H1 (cell line): ENCODE measurements at regions not wholly inside any gene's neighbourhood (a gene's known extent, or its start where the extent isn't known, plus 50 kb on each side); places are given as distances from the start of the nearest gene placed in this dataset.

Experiments used
- CTCF ChIA-PET: fragments of 300-600 bp; sonication (Branson Sonifier 250); formaldehyde crosslinking; loops from one replicate; lab custom pipeline; 2021; ENCODE audit not compliant: partially characterized antibody; lab: Charles Lee
- POLR2A ChIA-PET: fragments of 300-600 bp; sonication (Branson Sonifier 250); formaldehyde crosslinking; loops from one replicate; lab custom pipeline; 2021; ENCODE audit warnings: inconsistent platforms; ENCODE audit not compliant: partially characterized antibody; lab: Charles Lee
- DNase-seq, 2 experiments: peaks; one replicate each; pipeline versions ENCODE4 v3.0.0 to v3.0.0-alpha.2; 2010 to 2022; ENCODE audit warnings: low spot score in 2 of 2, low read depth in 1 of 2, mixed read lengths in 1 of 2
- FAIRE-seq: peaks from 2 replicates; lab custom pipeline; 2011; peaks lifted over from hg19 to GRCh38; lab: Jason Lieb, UNC
- H2AFZ ChIP-seq: 2 replicates; pipeline ENCODE4 v1.8.1; 2012; ENCODE audit warnings: low read length, inconsistent platforms
- H2AK5ac ChIP-seq: 2 replicates; pipeline ENCODE4 v1.6.1; 2013; ENCODE audit warnings: low read depth, low read length
- H2BK120ac ChIP-seq: replicated peaks from 2 replicates; pipeline ENCODE3; 2013; ENCODE audit warnings: low read depth, low read length, inconsistent platforms
- H2BK12ac ChIP-seq: 2 replicates; pipeline ENCODE4 v1.6.1; 2013; ENCODE audit warnings: low read depth, low read length
- H2BK15ac ChIP-seq: 2 replicates; pipeline ENCODE4 v1.6.1; 2013; ENCODE audit warnings: low read length
- H2BK20ac ChIP-seq: 2 replicates; pipeline ENCODE4 v1.6.1; 2013; ENCODE audit warnings: low read length
- H2BK5ac ChIP-seq: 2 replicates; pipeline ENCODE4 v1.6.1; 2013; ENCODE audit warnings: low read depth, low read length
- H3K14ac ChIP-seq: 2 replicates; pipeline ENCODE4 v1.6.1; 2013; ENCODE audit warnings: inconsistent platforms; ENCODE audit not compliant: insufficient read length
- H3K18ac ChIP-seq: 2 replicates; pipeline ENCODE4 v1.6.1; 2013; ENCODE audit warnings: low read length; ENCODE audit errors: extremely low read depth
- H3K23ac ChIP-seq: 2 replicates; pipeline ENCODE4 v1.6.1; 2013; ENCODE audit warnings: inconsistent platforms; ENCODE audit not compliant: insufficient read length
- H3K23me2 ChIP-seq: 2 replicates; pipeline ENCODE4 v1.6.1; 2013; ENCODE audit warnings: low read depth, low read length
- H3K27ac ChIP-seq: 2 replicates; pipeline ENCODE4 v1.6.1; 2011; ENCODE audit warnings: low read depth, low read length, inconsistent platforms
- H3K27me3 ChIP-seq, 4 experiments: replicated peaks in 1 of 4; 1 replicate in 1 of 4; 2 replicates in 3 of 4; pipeline versions ENCODE4 v1.6.1 to v1.8.1; 2011 to 2013; ENCODE audit warnings: low read length in 3 of 4, mild to moderate bottlenecking in 3 of 4, inconsistent platforms in 2 of 4, mixed read lengths in 2 of 4, moderate library complexity in 1 of 4; ENCODE audit not compliant: control insufficient read depth in 3 of 4, insufficient read depth in 3 of 4; ENCODE audit errors: extremely low read depth in 1 of 4
- H3K36me3 ChIP-seq, 4 experiments: 2 replicates each; pipeline versions ENCODE4 v1.6.1 to v1.8.1; 2011 to 2013; ENCODE audit warnings: mild to moderate bottlenecking in 4 of 4, low read length in 3 of 4, moderate library complexity in 2 of 4, control low read depth in 1 of 4, inconsistent platforms in 1 of 4; ENCODE audit not compliant: insufficient read depth in 4 of 4, control insufficient read depth in 2 of 4
- H3K4ac ChIP-seq: replicated peaks from 2 replicates; pipeline ENCODE3; 2013; ENCODE audit warnings: low read length, low read depth, mixed read lengths, inconsistent platforms; ENCODE audit not compliant: insufficient read length
- H3K4me1 ChIP-seq, 4 experiments: replicated peaks in 1 of 4; 1 replicate in 1 of 4; 2 replicates in 3 of 4; pipeline versions ENCODE4 v1.6.1 to v1.8.1; 2011 to 2013; ENCODE audit warnings: low read length in 3 of 4, inconsistent platforms in 2 of 4, mixed read lengths in 1 of 4; ENCODE audit not compliant: insufficient read depth in 4 of 4, control insufficient read depth in 3 of 4
- H3K4me2 ChIP-seq, 2 experiments: 2 replicates each; pipeline versions ENCODE4 v1.6.1 to v1.8.1; 2011 to 2013; ENCODE audit warnings: low read depth in 2 of 2, low read length in 2 of 2, control low read depth in 1 of 2, inconsistent platforms in 1 of 2, mild to moderate bottlenecking in 1 of 2; ENCODE audit not compliant: insufficient read depth in 1 of 2
- H3K4me3 ChIP-seq, 4 experiments: fragments of 200-600, 300-600 bp in 1 of 4; sonication (generic), shearing (Covaris generic), sonication (Bioruptor Twin) in 1 of 4; 2 replicates each; pipeline versions ENCODE4 v1.5.1 to v1.8.1; 2011 to 2016; ENCODE audit warnings: low read length in 4 of 4, low read depth in 3 of 4, control low read depth in 2 of 4, inconsistent platforms in 2 of 4, mild to moderate bottlenecking in 2 of 4, mixed read lengths in 1 of 4, moderate library complexity in 1 of 4; ENCODE audit not compliant: insufficient read depth in 2 of 4; ENCODE audit errors: extremely low read depth in 1 of 4
- H3K56ac ChIP-seq: replicated peaks from 2 replicates; pipeline ENCODE3; 2013; ENCODE audit warnings: low read depth, mild to moderate bottlenecking, mixed read lengths, low read length, inconsistent platforms; ENCODE audit not compliant: insufficient read length
- H3K79me1 ChIP-seq: 2 replicates; pipeline ENCODE4 v1.6.1; 2013; ENCODE audit warnings: low read depth, low read length, control low read depth
- H3K79me2 ChIP-seq, 2 experiments: 2 replicates each; pipeline versions ENCODE4 v1.6.1 to v1.8.1; 2012 to 2013; ENCODE audit warnings: low read length in 2 of 2, mild to moderate bottlenecking in 2 of 2, inconsistent platforms in 1 of 2; ENCODE audit not compliant: insufficient read depth in 2 of 2, control insufficient read depth in 1 of 2
- H3K9ac ChIP-seq, 4 experiments: replicated peaks in 1 of 4; 1 replicate in 1 of 4; 2 replicates in 3 of 4; pipeline versions ENCODE4 v1.6.1 to v1.8.1; 2011 to 2013; ENCODE audit warnings: low read depth in 3 of 4, low read length in 3 of 4, control low read depth in 2 of 4, mild to moderate bottlenecking in 2 of 4, moderate library complexity in 2 of 4, inconsistent platforms in 1 of 4; ENCODE audit errors: extremely low read depth in 1 of 4
- H3K9me3 ChIP-seq, 2 experiments: 2 replicates each; pipeline versions ENCODE4 v1.6.1 to v1.8.1; 2012 to 2013; ENCODE audit warnings: mild to moderate bottlenecking in 2 of 2, moderate library complexity in 2 of 2, control low read depth in 1 of 2, inconsistent platforms in 1 of 2, low read depth in 1 of 2, low read length in 1 of 2, mixed read lengths in 1 of 2; ENCODE audit not compliant: insufficient read depth in 2 of 2
- H4K20me1 ChIP-seq, 2 experiments: replicated peaks in 1 of 2; 2 replicates each; pipeline versions ENCODE3 to v1.8.1; 2011 to 2013; ENCODE audit warnings: inconsistent platforms in 2 of 2, low read length in 2 of 2, mild to moderate bottlenecking in 1 of 2; ENCODE audit not compliant: insufficient read depth in 2 of 2, control insufficient read depth in 1 of 2
- H4K5ac ChIP-seq: 2 replicates; pipeline ENCODE4 v1.6.1; 2013; ENCODE audit warnings: low read length, low read depth, mixed read lengths, inconsistent platforms; ENCODE audit not compliant: insufficient read length
- H4K8ac ChIP-seq: 2 replicates; pipeline ENCODE4 v1.8.0; 2013; ENCODE audit warnings: mild to moderate bottlenecking, moderate library complexity, low read length, inconsistent platforms; ENCODE audit not compliant: insufficient read depth; ENCODE audit errors: extremely low read depth
- H4K91ac ChIP-seq: replicated peaks from 2 replicates; pipeline ENCODE3; 2013; ENCODE audit warnings: low read length, mixed read lengths, inconsistent platforms; ENCODE audit not compliant: insufficient read length
- JUN ChIP-seq: IDR thresholded peaks from 2 replicates; pipeline ENCODE4 v1.6.1; 2011; ENCODE audit warnings: low read depth, mild to moderate bottlenecking, improper control_type of control experiment, low read length
- SP4 ChIP-seq: IDR thresholded peaks from 2 replicates; pipeline ENCODE4 v1.6.1; 2012; ENCODE audit warnings: low read length, inconsistent platforms

- no peak overlapping the region for H2BK5ac ChIP-seq
- no peak overlapping the region for H2BK20ac ChIP-seq
- ChIA-PET POLR2A (no interaction called here), CTCF (interaction anchor here (5.0 kb wide), 1 partner anchor 11 kb away, joined by 27 read pairs; no protein-coding TSS in a partner anchor)
- no peaks in the 10 kb centered on the region for H3K27me3 ChIP-seq
- no peak overlapping the region for H3K14ac ChIP-seq
- H3K23me2 ChIP-seq = no peaks in the 10 kb centered on the region
- no peak overlapping the region for H3K23ac ChIP-seq
- H3K4ac ChIP-seq = no peak overlapping the region
- H3K9ac ChIP-seq = no peak overlapping the region
- H4K91ac ChIP-seq = no peak overlapping the region
- H4K5ac ChIP-seq = no peak overlapping the region
- no peaks in the 10 kb centered on the region for H4K20me1 ChIP-seq
- no peak overlapping the region for H3K4me2 ChIP-seq
- H4K8ac ChIP-seq = no peak overlapping the region
- H3K56ac ChIP-seq = no peak overlapping the region
- no peaks in the 10 kb centered on the region for H3K36me3 ChIP-seq
- no peak overlapping the region for H2BK15ac ChIP-seq
- no peaks in the 10 kb centered on the region for H3K4me1 ChIP-seq
- H3K27ac ChIP-seq = no peak overlapping the region
- H3K9me3 ChIP-seq = no peaks in the 10 kb centered on the region
- H3K18ac ChIP-seq = no peak overlapping the region
- no peak overlapping the region for H2AK5ac ChIP-seq
- H2AFZ ChIP-seq = no peak overlapping the region
- H2BK12ac ChIP-seq = no peak overlapping the region
- no peaks in the 10 kb centered on the region for H3K79me2 ChIP-seq
- DNase-seq (no peak), FAIRE-seq (no peak)
- H2BK120ac ChIP-seq = no peak overlapping the region
- no peaks in the 10 kb centered on the region for H3K79me1 ChIP-seq
- no peak overlapping the region for H3K4me3 ChIP-seq
- TF ChIP-seq SP4 = no peak
- TF ChIP-seq JUN = no peak
Measured at GRCh38 chr13:89684896-89685295, 1662.6 kb upstream of the MIR17HG start.
